Thyroid gland (tissue), 4 donors: ENCODE measurements at regions not wholly inside any gene's neighbourhood (a gene's known extent, or its start where the extent isn't known, plus 50 kb on each side); places are given as distances from the start of the nearest gene placed in this dataset.

Experiments used
- DNase-seq, 2 donors: peaks; one replicate each; pipeline ENCODE4 v3.0.0-alpha.2; 2019
- H3K27ac ChIP-seq, 3 donors: fragments of 200-600 bp; sonication (generic); 1 replicate in 2 of 3; 2 replicates in 1 of 3; pipeline ENCODE4 v1.5.1; 2016 to 2019; ENCODE audit warnings: mild to moderate bottlenecking in 1 of 3, moderate library complexity in 1 of 3
- H3K27me3 ChIP-seq: fragments of 200-600 bp; sonication (generic); one replicate; pipeline ENCODE4 v1.5.1; 2019
- H3K36me3 ChIP-seq, 2 donors: fragments of 200-600 bp; sonication (generic); one replicate each; pipeline ENCODE4 v1.5.1; 2016 to 2019
- H3K4me1 ChIP-seq, 2 donors: fragments of 200-600 bp; sonication (generic); one replicate each; pipeline ENCODE4 v1.5.1; 2017 to 2019
- H3K4me3 ChIP-seq, 3 donors: fragments of 200-600 bp; sonication (generic); replicated peaks in 1 of 3; 1 replicate in 2 of 3; 2 replicates in 1 of 3; pipeline ENCODE4 v1.5.1; 2016; ENCODE audit warnings: mild to moderate bottlenecking in 1 of 3
- H3K9me3 ChIP-seq: fragments of 200-600 bp; sonication (generic); one replicate; pipeline ENCODE4 v1.5.1; 2017
- POLR2A ChIP-seq, 2 donors: fragments of 450-650 bp; IDR thresholded peaks; one replicate each; pipeline ENCODE4 v1.6.1; 2017; ENCODE audit warnings: antibody characterized with exemption in 2 of 2, mild to moderate bottlenecking in 2 of 2, moderate library complexity in 1 of 2
- WGBS, 2 donors: methylation state at CpG; one replicate each; pipeline ENCODE4 v1.1.5; 2017; 5-methylcytosine and 5-hydroxymethylcytosine counted together
- intact Hi-C: fragments of 100-400 bp; cut with DNase I; formaldehyde crosslinking; loops from one replicate; pipeline ENCODE4 v1.15.1; 2023
- TF ChIP-seq, protein P1 (sequence below), 6 experiments: fragments of 200-600 bp in 3 of 6; fragments of 450-650 bp in 3 of 6; sonication (generic) in 3 of 6; IDR thresholded peaks; one replicate each; pipeline ENCODE4 v1.5.1; 2016 to 2019; ENCODE audit warnings: antibody characterized with exemption in 6 of 6, mild to moderate bottlenecking in 2 of 6, inconsistent platforms in 1 of 6, moderate library complexity in 1 of 6

DNA sequence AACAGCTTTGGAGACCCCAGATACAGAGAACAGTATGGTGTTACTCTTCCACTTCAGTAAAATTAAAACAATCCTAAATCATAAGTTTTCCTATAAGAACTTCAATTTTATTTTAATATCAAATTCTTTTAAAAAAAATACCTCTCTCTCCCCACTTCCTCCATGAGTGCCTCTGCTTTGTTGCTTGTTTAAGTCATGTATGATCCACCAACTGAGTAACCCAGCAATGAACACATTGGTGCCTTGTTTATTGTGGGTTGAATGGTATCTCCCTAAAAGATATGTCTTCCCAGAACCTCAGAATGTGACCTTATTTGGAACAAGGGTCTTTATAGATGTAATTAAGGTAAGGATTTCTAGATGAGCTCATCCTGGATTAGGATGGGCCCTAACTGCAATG is 143.5 kb upstream of the EGLN3 start:
- Histone ChIP-seq H3K4me3 (no peak overlapping the region), H3K4me1 (no peaks in the 10 kb centered on the region), H3K36me3 (no peaks in the 10 kb centered on the region), H3K27me3 (no peaks in the 10 kb centered on the region), H3K27ac (no peak overlapping the region), H3K9me3 (no peaks in the 10 kb centered on the region)
- intact Hi-C loops: no loop called here
- TF ChIP-seq, protein P1, sequence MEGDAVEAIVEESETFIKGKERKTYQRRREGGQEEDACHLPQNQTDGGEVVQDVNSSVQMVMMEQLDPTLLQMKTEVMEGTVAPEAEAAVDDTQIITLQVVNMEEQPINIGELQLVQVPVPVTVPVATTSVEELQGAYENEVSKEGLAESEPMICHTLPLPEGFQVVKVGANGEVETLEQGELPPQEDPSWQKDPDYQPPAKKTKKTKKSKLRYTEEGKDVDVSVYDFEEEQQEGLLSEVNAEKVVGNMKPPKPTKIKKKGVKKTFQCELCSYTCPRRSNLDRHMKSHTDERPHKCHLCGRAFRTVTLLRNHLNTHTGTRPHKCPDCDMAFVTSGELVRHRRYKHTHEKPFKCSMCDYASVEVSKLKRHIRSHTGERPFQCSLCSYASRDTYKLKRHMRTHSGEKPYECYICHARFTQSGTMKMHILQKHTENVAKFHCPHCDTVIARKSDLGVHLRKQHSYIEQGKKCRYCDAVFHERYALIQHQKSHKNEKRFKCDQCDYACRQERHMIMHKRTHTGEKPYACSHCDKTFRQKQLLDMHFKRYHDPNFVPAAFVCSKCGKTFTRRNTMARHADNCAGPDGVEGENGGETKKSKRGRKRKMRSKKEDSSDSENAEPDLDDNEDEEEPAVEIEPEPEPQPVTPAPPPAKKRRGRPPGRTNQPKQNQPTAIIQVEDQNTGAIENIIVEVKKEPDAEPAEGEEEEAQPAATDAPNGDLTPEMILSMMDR (IDR thresholded peaks at IDR 0.05): no peak
- no peak for TF ChIP-seq POLR2A (IDR thresholded peaks at IDR 0.05)
- DNase-seq: no peak

DNA sequence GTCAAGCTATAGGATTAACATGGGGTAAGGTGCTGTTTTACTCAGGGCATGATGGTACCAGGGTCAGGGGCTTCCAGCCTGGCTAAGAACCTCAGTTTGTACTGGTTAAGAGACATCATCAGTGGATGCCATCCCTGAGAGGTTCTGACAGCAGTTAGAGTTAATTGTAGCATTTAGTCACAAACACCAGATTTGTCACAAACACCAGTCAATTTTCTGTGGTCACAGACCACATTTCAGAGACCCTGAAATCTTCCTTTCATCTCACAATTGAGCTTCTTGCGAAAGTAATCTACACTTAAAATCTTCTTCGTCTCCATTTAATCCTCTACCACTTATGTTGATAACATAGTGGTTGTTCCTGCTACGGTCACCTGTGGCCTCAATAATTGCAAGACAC is 143.0 kb upstream of the EGLN3 start:
- 91 to 96% methylated on average over 3 of the region's 3 CpGs for WGBS, 2 donors
- Histone ChIP-seq H3K4me1 (no peaks in the 10 kb centered on the region), H3K4me3 (no peak overlapping the region), H3K36me3 (no peaks in the 10 kb centered on the region), H3K9me3 (no peaks in the 10 kb centered on the region), H3K27me3 (no peaks in the 10 kb centered on the region), H3K27ac (no peak overlapping the region)
- TF ChIP-seq, protein P1 (IDR thresholded peaks at IDR 0.05): no peak
- no peak for TF ChIP-seq POLR2A (IDR thresholded peaks at IDR 0.05)
- intact Hi-C loops: no loop called here
- no peak for DNase-seq

DNA sequence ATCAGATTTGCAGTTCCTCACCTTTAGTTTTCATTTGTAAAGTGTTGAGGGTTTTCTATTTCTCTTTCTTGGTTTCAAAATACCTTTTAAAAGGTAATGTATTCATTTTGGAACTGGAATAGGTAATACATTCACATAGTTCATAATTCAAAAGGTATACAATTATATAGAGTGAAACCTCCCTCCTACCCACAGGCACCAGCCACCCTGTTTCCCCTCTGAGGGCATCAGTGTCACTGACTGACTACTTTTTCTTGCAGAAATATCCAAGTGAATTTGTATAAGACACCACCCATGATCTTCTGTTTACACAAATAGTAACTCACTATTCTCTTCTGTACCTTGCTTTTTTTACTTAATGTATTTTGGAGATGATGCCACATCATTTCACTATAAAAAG is 139.6 kb upstream of the EGLN3 start:
- no peaks in the 10 kb centered on the region for H3K36me3 ChIP-seq
- intact Hi-C loops: no loop called here
- H3K4me3 ChIP-seq: no peak overlapping the region
- no peak for DNase-seq
- no peak overlapping the region for H3K27ac ChIP-seq
- H3K4me1 ChIP-seq: peaks cover 0 to 3% of the 10 kb centered on the region in 2 donors
- H3K27me3 ChIP-seq: no peaks in the 10 kb centered on the region
- TF ChIP-seq POLR2A (IDR thresholded peaks at IDR 0.05): no peak
- TF ChIP-seq, protein P1 (IDR thresholded peaks at IDR 0.05): no peak
- no peaks in the 10 kb centered on the region for H3K9me3 ChIP-seq

DNA sequence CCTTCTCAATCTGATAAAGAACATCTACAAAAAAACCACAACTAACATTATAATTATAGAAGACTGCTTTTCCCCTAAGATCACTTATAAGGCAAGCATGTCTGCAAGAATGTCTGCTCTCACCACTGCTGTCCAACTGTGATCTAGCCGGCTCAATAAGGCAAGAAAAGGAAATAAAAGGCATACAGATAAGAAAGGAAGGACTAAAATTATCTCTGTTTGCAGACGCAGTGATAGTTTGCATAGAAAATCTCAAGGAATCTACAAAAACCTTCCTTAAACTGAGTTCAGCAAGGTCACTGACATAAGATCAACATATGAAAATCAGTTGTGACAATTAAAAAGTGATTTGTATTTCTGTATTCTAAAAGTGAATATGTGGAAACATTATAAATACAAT is 138.0 kb upstream of the EGLN3 start:
- intact Hi-C loops: no loop called here
- peaks cover 5 to 6% of the 10 kb centered on the region in 2 donors for H3K4me1 ChIP-seq
- no peak for DNase-seq
- H3K27me3 ChIP-seq: no peaks in the 10 kb centered on the region
- H3K9me3 ChIP-seq: no peaks in the 10 kb centered on the region
- no peak overlapping the region for H3K4me3 ChIP-seq
- 75 to 82% methylated on average over 2 of the region's 2 CpGs for WGBS, 2 donors
- no peaks in the 10 kb centered on the region for H3K36me3 ChIP-seq
- TF ChIP-seq, protein P1 (IDR thresholded peaks at IDR 0.05): no peak
- TF ChIP-seq POLR2A (IDR thresholded peaks at IDR 0.05): no peak
- no peak overlapping the region for H3K27ac ChIP-seq

DNA sequence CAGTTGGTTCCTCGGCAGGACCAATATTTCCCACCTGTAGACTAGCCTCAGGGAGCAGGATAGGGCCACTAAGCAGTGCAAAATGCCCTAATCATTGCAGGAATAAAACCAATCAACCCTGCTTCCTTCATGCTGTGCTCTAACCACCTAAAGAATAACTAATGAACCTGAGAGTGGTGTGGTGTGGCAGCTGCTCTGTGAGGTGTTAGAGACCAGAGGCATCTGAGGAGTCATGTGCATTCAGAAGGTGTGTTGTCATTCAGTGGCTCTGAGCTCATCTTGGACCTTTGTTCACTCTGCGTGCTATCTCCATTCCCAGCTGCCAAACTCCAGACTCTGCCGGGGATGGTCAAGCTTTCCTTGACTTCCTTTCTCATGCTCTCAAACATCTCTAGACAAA is 136.7 kb upstream of the EGLN3 start:
- TF ChIP-seq POLR2A (IDR thresholded peaks at IDR 0.05): no peak
- TF ChIP-seq, protein P1 (IDR thresholded peaks at IDR 0.05): no peak
- H3K36me3 ChIP-seq: no peaks in the 10 kb centered on the region
- peaks cover 6 to 7% of the 10 kb centered on the region in 2 donors for H3K4me1 ChIP-seq
- no peak overlapping the region for H3K4me3 ChIP-seq
- H3K27me3 ChIP-seq: no peaks in the 10 kb centered on the region
- no peak overlapping the region for H3K27ac ChIP-seq
- no peaks in the 10 kb centered on the region for H3K9me3 ChIP-seq
- 94 to 96% methylated on average over 3 of the region's 3 CpGs for WGBS, 2 donors
- DNase-seq: no peak
- intact Hi-C loops: no loop called here
